Immature natural killer cell (primary cell): ENCODE measurements at regions not wholly inside any gene's neighbourhood (a gene's known extent, or its start where the extent isn't known, plus 50 kb on each side); places are given as distances from the start of the nearest gene placed in this dataset.

Source experiments
- DNase-seq, 3 donors: peaks; one replicate each; pipeline ENCODE4 v3.0.0; 2022; ENCODE audit warnings: mixed read lengths in 1 of 3
- H3K27ac Mint-ChIP-seq, 6 donors: one replicate each; pipeline ENCODE4 v1.8.0; 2020; ENCODE audit warnings: mixed read lengths in 6 of 6, mild to moderate bottlenecking in 5 of 6, inconsistent platforms in 4 of 6, moderate library complexity in 3 of 6
- H3K27me3 Mint-ChIP-seq, 3 donors: one replicate each; pipeline ENCODE4 v1.8.0; 2020 to 2021; ENCODE audit warnings: low read depth in 3 of 3, mild to moderate bottlenecking in 3 of 3, mixed read lengths in 3 of 3, moderate library complexity in 3 of 3, inconsistent platforms in 1 of 3
- H3K36me3 Mint-ChIP-seq, 3 donors: one replicate each; pipeline ENCODE4 v1.8.0; 2020; ENCODE audit warnings: mixed read lengths in 3 of 3, inconsistent platforms in 2 of 3, mild to moderate bottlenecking in 2 of 3
- H3K4me1 Mint-ChIP-seq, 2 donors: one replicate each; pipeline ENCODE4 v1.8.0; 2020; ENCODE audit warnings: inconsistent platforms in 2 of 2, mild to moderate bottlenecking in 2 of 2, mixed read lengths in 2 of 2, moderate library complexity in 1 of 2
- H3K4me3 Mint-ChIP-seq, 5 donors: one replicate each; pipeline ENCODE4 v1.8.0; 2020; ENCODE audit warnings: mild to moderate bottlenecking in 5 of 5, mixed read lengths in 5 of 5, inconsistent platforms in 3 of 5, moderate library complexity in 3 of 5
- H3K9me3 Mint-ChIP-seq, 6 donors: one replicate each; pipeline ENCODE4 v1.8.0; 2020; ENCODE audit warnings: mild to moderate bottlenecking in 6 of 6, mixed read lengths in 6 of 6, inconsistent platforms in 4 of 6, moderate library complexity in 3 of 6

GRCh38 chr21:15138490-15138889, 73.7 kb upstream of the NRIP1 start:
- no peak overlapping the region for H3K4me3 Mint-ChIP-seq
- H3K27ac Mint-ChIP-seq, result no peak overlapping the region

GRCh38 chr21:15139898-15140297, 75.1 kb upstream of the NRIP1 start:
- no peak for DNase-seq
- Mint-ChIP-seq H3K4me3 (no peak overlapping the region), H3K27ac (no peak overlapping the region), H3K36me3 (no peaks in the 10 kb centered on the region), H3K27me3 (peaks cover 0 to 14% (median 2%) of the 10 kb centered on the region in 3 donors), H3K9me3 (no peaks in the 10 kb centered on the region), H3K4me1 (no peaks in the 10 kb centered on the region)

More at GRCh38 chr21:15138490-15138889, 73.7 kb upstream of the NRIP1 start:
- Mint-ChIP-seq H3K27me3 (peaks cover 2 to 14% (median 3%) of the 10 kb centered on the region in 3 donors), H3K9me3 (no peaks in the 10 kb centered on the region), H3K36me3 (no peaks in the 10 kb centered on the region), H3K4me1 (no peaks in the 10 kb centered on the region)
- no peak for DNase-seq

- DNase-seq, result no peak
- Mint-ChIP-seq H3K36me3 (no peaks in the 10 kb centered on the region), H3K27me3 (peaks cover 0 to 14% (median 2%) of the 10 kb centered on the region in 3 donors), H3K9me3 (no peaks in the 10 kb centered on the region), H3K4me3 (no peak overlapping the region), H3K4me1 (no peaks in the 10 kb centered on the region), H3K27ac (no peak overlapping the region)
Observed at GRCh38 chr21:15140321-15141019, 75.7 kb upstream of the NRIP1 start.

GRCh38 chr21:15141261-15141970, 76.6 kb upstream of the NRIP1 start:
- no peak overlapping the region for H3K27ac Mint-ChIP-seq
- no peaks in the 10 kb centered on the region for H3K36me3 Mint-ChIP-seq
- no peaks in the 10 kb centered on the region for H3K4me1 Mint-ChIP-seq
- H3K27me3 Mint-ChIP-seq, result peaks cover 0 to 12% (median 2%) of the 10 kb centered on the region in 3 donors
- no peak for DNase-seq
- H3K4me3 Mint-ChIP-seq, result no peak overlapping the region
- H3K9me3 Mint-ChIP-seq, result no peaks in the 10 kb centered on the region

DNA sequence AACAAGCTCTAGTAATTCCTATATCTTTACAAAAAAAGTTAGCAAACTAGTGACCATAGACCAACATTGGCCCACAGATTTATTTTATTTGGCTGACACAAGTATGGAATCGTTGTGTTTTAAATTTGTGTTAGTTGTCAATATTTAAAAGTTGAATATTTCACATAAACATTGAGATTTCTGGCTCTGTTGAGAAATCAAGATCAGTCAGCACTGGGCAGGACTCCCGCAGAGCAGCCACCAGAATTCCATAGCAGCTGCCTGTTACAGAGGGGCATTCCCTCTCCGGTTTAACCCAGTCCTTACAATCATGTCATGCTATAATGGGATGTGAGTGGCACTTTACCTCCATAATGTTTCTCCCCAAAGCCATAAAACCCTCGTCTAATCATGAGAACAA, 79.2 kb upstream of the NRIP1 start:
- no peak overlapping the region for H3K27ac Mint-ChIP-seq
- H3K4me1 Mint-ChIP-seq, result no peaks in the 10 kb centered on the region
- no peak overlapping the region for H3K4me3 Mint-ChIP-seq
- no peak for DNase-seq
- H3K27me3 Mint-ChIP-seq, result peaks cover 0 to 3% (median 0%) of the 10 kb centered on the region in 3 donors
- H3K36me3 Mint-ChIP-seq, result no peaks in the 10 kb centered on the region
- H3K9me3 Mint-ChIP-seq, result no peaks in the 10 kb centered on the region

DNA sequence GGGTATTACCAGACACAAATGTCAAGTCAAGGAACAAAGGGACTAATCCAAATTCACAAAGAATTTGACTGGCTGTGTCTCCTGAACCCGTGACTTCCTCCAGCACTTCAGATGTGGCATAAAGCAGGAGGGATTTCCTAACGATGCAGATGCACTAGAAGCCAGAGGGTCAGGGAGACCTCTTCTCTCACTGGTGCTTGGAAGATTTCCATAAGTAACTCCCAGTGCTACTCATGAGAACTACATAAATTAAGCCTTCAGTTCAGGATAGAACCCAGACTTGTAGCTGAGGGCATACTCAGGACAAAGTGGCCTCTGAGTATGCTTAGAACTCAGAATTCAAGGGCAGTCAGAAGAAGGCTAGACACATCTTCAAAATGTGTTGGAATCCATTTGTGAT, 83.6 kb upstream of the NRIP1 start:
- no peak for DNase-seq
- Mint-ChIP-seq H3K4me1 (no peaks in the 10 kb centered on the region), H3K27me3 (peaks cover 0 to 6% (median 0%) of the 10 kb centered on the region in 3 donors), H3K4me3 (no peak overlapping the region), H3K27ac (no peak overlapping the region), H3K9me3 (no peaks in the 10 kb centered on the region), H3K36me3 (no peaks in the 10 kb centered on the region)

DNA sequence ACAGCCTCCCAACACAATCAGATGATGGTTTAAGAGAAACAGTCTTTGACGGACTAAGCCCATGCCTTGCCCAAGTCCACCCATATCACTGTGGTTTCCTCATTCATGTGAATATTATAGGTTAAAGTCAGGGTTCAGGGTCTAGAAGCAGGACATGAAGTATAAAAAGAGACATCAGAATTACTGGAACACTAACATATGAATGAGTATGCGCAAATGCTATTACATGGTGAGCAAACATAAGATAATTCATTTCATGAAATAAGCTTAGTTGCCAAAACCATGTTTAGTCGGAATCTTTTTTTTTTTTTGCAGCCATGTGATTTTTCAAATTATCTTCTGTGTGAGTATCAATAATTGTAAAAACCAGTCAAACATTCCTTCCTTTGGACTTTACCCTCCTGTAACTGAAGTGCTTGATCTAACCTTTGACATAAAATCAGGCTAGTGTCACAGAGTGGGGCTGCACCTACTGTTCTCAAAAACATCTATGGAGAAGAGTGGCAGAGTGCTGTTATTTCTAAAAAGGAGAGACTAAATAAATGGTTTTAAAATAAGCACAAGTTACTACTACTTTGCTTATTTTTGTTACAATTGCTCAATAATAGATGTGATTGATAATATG, 84.9 kb upstream of the NRIP1 start:
- DNase-seq, result no peak
- no peaks in the 10 kb centered on the region for H3K9me3 Mint-ChIP-seq
- no peak overlapping the region for H3K27ac Mint-ChIP-seq
- H3K4me3 Mint-ChIP-seq, result no peak overlapping the region
- peaks cover 0 to 6% (median 0%) of the 10 kb centered on the region in 3 donors for H3K27me3 Mint-ChIP-seq
- no peaks in the 10 kb centered on the region for H3K36me3 Mint-ChIP-seq
- no peaks in the 10 kb centered on the region for H3K4me1 Mint-ChIP-seq

- Mint-ChIP-seq H3K4me3 (no peak overlapping the region), H3K36me3 (no peaks in the 10 kb centered on the region), H3K27me3 (peaks cover 0 to 8% (median 1%) of the 10 kb centered on the region in 3 donors), H3K4me1 (no peaks in the 10 kb centered on the region), H3K9me3 (peaks cover 0 to 3% (median 0%) of the 10 kb centered on the region in 6 donors), H3K27ac (no peak overlapping the region)
- no peak for DNase-seq
Observed at GRCh38 chr21:15151385-15152103, 86.7 kb upstream of the NRIP1 start.

GRCh38 chr21:15152591-15152990, 87.8 kb upstream of the NRIP1 start:
- peaks cover 0 to 8% (median 1%) of the 10 kb centered on the region in 3 donors for H3K27me3 Mint-ChIP-seq

DNA sequence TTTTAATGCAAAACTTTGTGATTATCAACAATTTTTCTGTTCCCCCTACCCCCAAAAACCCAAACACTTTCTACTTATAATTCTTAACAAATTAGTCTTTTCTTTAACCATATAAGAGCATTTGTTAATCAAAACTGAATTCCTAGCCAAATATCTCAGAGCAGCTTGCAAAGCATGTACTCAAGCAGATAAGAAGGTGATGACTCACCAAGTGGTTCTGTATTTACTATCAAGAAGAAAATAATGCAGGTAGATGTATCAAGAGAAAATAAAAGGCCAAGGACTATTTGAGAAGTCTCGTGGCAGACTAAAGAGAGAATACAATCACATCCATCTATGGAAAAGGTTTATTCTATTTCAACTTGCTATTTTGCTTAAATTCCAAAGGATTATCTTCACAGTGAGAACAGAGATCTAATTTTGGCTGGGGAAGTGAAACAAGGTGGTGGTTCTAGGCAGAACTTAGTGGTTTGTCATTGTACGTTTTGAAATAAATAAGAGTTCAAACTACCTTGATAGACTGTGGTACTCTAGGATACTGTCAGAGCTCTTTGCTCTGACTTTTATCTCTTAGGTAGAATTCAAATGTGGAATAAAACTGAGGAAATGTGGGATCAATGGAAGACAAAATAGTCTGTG, 94.7 kb upstream of the NRIP1 start:
- no peak overlapping the region for H3K4me3 Mint-ChIP-seq
- no peak overlapping the region for H3K27ac Mint-ChIP-seq
- DNase-seq, result no peak
- peaks cover 0 to 5% (median 0%) of the 10 kb centered on the region in 6 donors for H3K9me3 Mint-ChIP-seq
- H3K27me3 Mint-ChIP-seq, result peaks cover 0 to 6% (median 1%) of the 10 kb centered on the region in 3 donors
- H3K36me3 Mint-ChIP-seq, result no peaks in the 10 kb centered on the region
- H3K4me1 Mint-ChIP-seq, result no peaks in the 10 kb centered on the region

More at GRCh38 chr21:15152591-15152990, 87.8 kb upstream of the NRIP1 start:
- no peak for DNase-seq
- Mint-ChIP-seq H3K4me3 (no peak overlapping the region), H3K27ac (no peak overlapping the region), H3K4me1 (no peaks in the 10 kb centered on the region), H3K36me3 (no peaks in the 10 kb centered on the region), H3K9me3 (peaks cover 0 to 3% (median 0%) of the 10 kb centered on the region in 6 donors)

DNA sequence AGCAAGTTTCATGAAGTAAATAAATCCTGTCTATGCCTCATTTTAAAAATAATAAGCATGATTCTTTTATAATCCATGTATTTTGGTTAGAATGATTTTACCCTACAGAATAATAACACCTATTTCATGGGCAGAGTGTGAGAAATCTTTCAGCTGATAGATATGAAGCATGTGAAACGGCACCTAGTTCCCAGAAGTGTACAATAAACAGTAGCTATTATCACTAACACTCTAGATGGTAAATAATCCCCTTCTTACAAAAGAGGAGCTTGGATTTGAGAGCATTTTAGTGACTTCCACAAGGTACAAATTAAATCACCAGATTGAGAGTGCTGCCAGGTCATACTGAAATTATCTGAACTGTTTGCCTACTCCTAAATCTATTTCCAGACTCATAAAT, 95.3 kb upstream of the NRIP1 start:
- Mint-ChIP-seq H3K36me3 (no peaks in the 10 kb centered on the region), H3K27me3 (peaks cover 0 to 4% (median 1%) of the 10 kb centered on the region in 3 donors), H3K27ac (no peak overlapping the region), H3K4me3 (no peak overlapping the region), H3K4me1 (no peaks in the 10 kb centered on the region), H3K9me3 (peaks cover 0 to 5% (median 0%) of the 10 kb centered on the region in 6 donors)
- no peak for DNase-seq

GRCh38 chr21:15162921-15163320, 98.1 kb upstream of the NRIP1 start:
- Mint-ChIP-seq H3K36me3 (no peaks in the 10 kb centered on the region), H3K27ac (no peak overlapping the region), H3K9me3 (peaks cover 0 to 4% (median 0%) of the 10 kb centered on the region in 6 donors), H3K4me3 (no peak overlapping the region), H3K27me3 (peaks cover 0 to 5% (median 4%) of the 10 kb centered on the region in 3 donors), H3K4me1 (no peaks in the 10 kb centered on the region)
- no peak for DNase-seq

- no peak overlapping the region for H3K4me3 Mint-ChIP-seq
Observed at GRCh38 chr21:15164273-15164672, 99.5 kb upstream of the NRIP1 start.

More at GRCh38 chr21:15164273-15164672, 99.5 kb upstream of the NRIP1 start:
- H3K27ac Mint-ChIP-seq, result no peak overlapping the region
- no peaks in the 10 kb centered on the region for H3K4me1 Mint-ChIP-seq
- no peaks in the 10 kb centered on the region for H3K36me3 Mint-ChIP-seq
- H3K27me3 Mint-ChIP-seq, result peaks cover 0 to 11% (median 4%) of the 10 kb centered on the region in 3 donors
- no peak for DNase-seq
- peaks cover 0 to 4% (median 0%) of the 10 kb centered on the region in 6 donors for H3K9me3 Mint-ChIP-seq
